HUDEP-2 (cell line): ENCODE measurements at regions not wholly inside any gene's neighbourhood (a gene's known extent, or its start where the extent isn't known, plus 50 kb on each side); places are given as distances from the start of the nearest gene placed in this dataset.

Source experiments
- DNase-seq, 76 experiments: peaks; one replicate each; lab custom pipeline; 2025; ENCODE audit not compliant: unreplicated experiment in 76 of 76; lab: John Stamatoyannopoulos, UW

DNA sequence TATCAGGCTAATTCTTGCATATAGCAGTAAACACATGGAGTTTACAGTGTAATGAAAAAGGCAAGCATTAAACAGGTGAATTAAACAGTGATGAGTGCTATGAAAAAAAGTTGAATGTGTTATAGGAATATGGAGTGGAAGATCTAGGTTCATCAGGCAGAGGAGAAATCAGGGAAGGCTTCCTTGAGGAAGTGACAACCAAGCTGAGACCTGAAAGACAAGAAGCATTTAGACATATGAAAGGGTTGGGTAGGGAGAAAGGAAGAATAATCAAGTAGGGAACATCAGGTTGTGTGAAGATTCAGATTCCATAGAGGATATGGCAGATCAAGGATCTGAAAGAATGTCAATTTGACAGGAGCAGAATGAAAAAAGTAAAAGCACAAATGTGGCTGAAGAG, 612.5 kb downstream of the PRELID2 start:
- DNase-seq: no peak

DNA sequence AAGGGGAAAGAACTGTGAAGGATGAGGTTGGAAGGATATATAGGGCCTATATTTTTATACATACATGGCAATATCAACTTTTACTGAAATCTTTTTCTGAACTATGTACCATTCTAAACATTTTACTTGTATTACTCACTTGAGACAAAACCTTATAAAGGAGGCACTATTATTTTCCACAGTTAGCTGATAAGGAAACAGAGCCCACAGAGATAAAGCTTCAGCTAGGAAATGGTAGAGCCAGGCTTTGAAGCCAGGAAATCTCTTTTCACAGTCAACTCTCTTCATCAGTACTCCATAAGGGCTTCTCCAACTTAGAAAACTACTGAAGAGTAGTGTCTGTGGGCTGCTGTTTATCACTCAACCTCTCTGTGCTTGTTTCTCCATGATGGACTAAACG, 613.7 kb downstream of the PRELID2 start:
- no peak for DNase-seq

DNA sequence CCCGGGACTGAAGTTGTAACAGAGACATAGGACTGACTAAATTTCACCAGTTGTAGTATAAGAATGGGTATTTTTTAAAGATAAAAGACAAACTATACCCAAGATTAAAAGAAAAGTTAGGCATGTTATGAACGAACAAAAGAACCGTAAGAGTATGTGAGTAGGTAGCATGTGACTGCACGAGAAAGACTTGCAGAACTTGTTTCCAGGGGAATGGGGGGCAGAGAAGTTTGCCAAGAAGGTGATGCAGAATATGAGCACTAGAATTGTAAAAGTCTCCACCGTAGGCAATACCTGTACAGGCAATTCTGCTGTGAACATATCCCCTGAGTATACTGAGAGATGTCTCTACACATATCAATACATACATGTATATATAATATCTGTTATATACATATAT, 614.7 kb downstream of the PRELID2 start:
- DNase-seq: no peak

DNA sequence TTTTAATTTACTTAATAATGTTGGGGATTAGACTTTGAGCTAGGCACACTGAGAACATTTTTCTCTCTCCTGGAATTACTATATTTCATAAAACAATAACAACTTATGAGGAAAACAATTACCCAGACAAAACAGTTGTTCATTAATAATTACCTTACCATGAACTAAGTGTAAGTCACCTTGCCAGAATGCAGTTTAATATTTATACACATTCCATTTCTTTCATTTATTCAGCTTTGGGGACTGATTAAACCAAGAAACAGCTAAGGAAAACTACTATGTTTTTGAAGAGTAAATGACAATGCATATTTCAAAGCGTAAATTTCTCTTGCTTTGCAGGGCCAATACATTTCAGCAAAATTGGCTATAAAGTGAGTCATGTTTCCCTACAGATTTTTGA, 616.2 kb downstream of the PRELID2 start:
- no peak for DNase-seq

DNA sequence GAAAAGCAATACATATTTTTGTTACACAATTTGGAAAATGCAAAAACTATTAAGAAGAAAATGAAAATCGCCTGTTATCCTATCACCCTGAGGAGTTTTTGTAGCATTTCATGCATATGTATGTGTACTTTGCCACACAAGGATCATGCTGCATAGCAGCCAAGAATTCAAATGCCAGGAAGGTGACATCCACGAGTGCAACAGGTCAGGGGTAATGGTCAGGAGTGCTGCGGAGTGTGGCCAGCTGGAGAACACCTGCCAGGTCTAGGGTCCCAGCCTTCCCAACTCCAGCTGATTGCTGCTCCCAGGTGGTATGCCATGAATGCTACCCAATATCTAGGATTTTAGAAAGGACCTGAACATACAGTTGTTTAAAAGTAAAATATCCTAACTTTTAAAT, 617.1 kb downstream of the PRELID2 start:
- DNase-seq: no peak

DNA sequence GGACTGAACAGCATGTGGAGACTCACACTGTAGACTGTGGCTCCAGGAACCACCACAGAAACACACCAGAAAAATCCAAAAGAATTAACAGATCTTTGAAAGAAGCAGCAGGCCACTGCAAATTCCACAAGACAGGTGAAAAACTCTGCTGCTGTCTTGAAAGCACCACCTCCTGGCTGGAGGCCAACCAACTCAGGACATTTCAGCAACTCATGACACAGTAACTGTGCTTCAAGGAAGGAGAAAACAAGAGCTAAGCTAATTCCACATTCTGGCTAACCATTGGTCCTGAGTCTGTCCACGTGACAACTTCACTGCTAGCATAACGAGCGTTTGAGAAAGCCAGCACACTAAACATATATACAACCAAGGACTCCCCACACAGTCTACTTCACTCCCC, 625.1 kb downstream of the PRELID2 start:
- no peak for DNase-seq

DNA sequence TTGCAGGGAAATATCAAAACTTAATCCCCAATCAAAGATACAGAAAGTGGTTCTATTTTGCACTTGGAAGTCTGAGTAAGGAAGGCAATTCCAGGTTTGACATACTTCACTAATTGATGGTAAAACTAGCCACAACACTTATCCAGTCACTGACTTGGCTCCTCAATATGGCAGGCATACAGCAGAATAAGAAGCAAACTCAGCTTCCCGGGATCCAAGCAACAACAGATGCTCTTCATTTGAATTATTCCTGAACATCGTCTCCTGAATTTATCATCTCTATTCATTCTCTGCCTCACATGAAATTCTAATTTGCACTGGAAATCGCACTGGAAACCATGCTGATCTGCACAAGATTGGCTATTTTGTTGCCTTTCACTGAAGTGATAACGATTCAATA, 629.6 kb downstream of the PRELID2 start:
- no peak for DNase-seq

DNA sequence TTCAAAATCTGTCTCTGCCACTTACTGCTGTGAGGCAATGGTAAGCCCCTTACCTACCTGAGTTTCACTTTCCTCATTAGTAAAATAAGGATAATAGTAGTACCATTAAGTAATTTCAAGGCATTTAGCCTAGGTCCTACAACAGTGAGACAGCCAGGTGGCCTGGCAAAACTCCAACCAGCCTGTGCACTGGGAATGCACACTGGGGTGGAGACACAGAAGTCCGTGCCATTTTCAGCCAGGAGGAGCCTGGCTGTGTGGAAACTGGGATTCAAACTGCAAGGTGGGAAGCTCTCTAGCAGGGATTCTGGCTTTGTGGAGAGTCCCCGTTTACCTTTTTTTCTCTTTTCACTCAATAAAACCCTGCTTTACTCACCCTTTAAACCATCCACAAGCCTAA, 630.4 kb downstream of the PRELID2 start:
- DNase-seq: no peak

DNA sequence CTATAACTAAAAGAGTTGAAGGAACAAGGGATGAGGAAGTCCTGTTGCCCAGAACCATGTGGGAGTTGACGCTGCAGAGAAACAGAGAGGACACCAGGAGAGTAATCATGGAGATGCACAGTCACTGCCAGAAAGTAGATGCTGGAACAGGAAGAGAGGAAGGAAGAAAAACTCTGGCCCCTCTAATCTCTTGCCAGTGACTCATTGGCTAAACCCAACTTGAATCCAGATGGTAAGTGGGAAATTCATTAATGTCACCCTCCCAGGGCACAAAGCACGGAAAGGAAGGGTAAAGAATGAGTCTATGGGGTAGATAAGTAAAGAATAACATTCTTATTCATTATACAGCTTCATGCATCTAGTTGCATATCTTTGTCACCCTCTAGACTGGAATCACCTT, 631.9 kb downstream of the PRELID2 start:
- no peak for DNase-seq

DNA sequence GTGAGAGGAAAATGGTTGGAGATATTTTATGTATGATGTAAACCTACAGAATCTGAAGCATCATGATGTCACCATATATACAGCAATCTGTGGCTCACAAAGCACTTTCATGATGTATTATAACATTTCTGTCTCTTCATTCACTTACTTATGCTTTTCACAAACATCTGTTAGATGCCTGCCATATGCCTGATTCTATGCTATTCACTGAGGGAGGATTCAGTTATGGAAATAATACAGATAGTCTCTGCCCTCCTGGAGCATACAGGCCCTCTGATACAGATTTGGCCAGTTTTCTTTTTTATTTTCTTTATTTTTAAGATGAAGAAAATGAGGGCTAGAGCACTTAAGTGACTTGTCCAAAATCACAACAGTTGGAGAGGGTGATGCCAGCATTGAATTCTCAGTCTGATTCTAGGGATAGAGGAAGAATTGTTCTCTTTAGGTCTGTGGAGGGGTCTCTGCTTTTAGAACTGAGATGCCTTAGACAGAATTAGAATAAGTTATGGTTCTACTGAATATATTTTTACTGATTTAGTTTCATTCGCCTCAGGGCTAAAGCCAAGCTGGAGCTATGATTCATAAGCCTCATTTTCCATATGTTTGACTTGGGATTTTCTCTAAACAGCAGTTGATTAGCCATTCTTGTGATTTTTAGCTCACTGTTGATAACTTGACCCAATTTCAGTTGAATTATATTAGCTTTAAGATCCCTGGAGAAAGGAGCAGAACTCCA, 636.4 kb downstream of the PRELID2 start:
- no peak for DNase-seq

DNA sequence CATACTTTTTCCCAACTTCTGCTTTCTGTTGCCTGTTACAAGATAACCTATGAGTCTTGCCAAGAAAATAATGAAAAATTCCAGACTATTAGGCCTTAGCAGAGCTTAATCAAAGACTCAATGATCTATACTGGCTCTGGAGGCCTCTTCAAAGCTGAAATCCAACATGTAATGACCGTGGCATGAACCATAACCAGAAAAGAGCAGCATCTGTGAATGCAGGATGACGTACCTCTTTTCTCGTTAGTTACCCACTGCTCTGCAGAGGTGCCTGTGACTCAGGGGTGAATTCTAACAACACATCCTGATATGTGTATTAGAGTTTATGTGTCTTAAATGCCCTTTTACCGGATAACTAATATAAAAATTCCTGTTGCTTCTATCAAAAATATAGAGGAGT, 645.4 kb downstream of the PRELID2 start:
- no peak for DNase-seq

DNA sequence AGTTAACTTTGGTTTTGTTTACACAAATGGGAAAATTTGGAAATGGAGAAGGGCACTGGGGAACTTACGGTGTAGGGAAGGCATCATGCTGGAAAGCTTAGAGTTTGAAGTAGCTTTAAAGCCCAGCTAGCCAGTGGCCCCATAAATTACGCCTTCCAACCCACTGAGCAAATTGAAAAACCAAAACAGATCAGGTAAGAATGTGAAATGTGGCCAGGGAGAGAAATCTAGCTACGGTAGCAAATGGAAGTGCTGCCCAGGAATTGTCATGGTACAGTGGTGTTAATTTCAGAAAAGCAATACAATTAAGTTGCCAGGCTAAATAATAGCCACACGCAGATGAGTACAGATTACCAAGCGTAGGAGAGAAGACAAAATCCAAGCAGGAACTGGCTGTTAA, 654.8 kb downstream of the PRELID2 start:
- no peak for DNase-seq

DNA sequence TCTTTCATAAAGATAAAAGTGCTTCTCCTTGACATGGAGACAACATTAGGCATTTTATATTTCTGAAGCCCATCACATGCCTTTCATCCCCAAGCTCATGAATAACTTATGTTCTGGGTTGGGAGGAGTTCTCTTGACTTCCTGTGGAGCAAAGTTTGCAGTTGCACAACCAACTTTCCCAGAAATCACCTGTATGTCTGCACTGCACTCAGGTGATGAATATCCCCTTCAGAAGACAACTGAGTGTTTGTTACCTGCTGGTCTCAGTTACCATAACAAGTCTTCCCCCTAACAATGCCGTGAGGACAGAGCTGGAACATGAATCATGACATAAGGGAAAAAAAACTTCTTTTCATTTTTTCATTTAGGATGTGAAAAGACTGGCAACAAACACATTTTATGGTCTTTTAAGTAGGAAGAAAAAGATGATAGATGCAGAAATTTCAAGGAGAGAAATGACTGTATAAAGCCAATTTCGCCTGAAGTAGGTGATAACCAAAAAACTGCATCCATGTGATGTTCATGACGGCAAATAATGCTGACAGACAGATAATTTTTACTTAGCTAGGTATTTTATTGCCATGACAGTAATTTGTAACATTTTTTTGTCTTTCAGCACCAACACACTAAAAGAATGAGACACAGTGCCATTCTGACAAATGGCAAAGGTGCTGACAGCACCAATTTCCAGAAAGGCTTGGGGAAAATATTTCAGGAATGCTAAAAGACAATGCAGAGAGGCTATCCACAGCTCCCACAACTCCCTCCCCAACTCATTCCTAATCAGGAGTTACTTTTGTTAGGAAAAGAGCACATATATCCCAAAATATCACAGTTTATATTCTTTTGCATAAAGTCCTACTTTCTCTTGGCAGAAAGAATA, 656.3 kb downstream of the PRELID2 start:
- DNase-seq: no peak

DNA sequence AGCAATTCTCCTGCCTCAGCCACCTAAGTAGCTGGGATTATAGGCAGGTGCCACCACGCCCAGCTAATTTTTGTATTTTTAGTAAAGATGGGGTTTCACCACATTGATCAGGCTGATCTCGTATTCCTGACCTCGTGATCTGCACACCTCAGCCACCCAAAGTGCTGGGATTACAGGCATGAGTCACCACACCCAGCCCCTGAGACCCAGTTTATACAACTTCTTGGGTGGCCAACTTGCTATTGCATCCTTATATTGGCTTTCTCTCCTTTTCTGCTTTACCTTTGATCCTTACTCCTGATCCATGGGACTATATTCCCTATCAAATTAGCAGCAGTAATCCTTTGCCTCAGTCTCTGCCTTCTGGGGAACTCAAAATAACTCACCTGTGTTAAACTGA, 659.1 kb downstream of the PRELID2 start:
- no peak for DNase-seq

DNA sequence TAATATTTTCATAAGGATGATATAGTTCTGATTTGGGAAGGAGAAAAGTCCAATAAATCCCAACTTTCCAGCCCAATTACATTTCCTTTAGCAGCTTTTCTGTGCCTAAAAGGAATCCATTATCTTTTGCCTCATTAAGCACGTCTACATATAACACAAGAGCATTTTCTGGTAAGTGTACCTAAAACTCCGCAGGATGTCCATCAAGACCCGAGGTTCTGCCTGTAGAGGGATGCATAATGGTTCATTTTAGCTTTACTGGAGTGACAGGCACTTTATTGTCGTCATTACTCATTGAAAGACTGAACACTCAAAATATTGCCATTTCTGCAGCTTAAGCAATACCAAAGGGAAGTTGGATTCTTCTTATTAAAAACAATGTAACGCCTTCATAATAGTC, 669.0 kb downstream of the PRELID2 start:
- DNase-seq: no peak

DNA sequence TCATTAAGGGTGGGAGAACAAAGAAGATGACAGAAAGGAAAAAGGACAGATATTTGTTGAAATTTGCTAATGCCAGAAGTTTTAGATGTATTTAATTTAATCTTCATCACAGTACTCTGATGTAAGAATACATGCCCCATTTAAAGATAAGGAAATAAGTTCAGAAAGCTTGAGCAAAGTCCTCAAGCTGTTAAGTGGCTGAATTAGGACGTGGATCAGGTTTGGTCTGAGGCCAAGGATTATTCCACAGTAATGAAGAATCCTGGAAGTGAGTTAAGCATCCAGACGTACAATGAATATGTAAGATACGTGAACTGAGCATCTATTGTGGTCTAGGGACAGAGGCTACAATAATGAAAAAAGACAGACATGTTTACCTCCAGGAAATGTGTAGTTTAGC, 671.3 kb downstream of the PRELID2 start:
- no peak for DNase-seq

DNA sequence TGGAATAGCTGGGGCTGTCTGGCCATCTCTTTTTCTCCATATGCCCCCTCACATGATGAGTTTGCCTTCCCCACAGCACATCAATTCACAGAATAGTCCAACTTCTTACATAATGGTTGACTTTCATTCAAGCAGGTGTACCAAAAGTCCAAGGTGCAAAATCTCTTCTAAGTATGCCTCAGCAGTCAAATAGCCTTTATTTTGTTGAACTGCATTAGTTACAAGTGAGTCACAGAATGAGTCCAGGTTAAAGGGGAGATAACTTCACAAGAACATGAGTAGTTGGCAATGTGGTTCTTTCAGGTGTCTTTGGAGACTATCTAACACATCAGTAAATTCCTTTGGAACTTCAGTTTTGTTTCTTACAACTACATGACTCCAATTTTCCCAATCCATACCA, 672.5 kb downstream of the PRELID2 start:
- DNase-seq: no peak

DNA sequence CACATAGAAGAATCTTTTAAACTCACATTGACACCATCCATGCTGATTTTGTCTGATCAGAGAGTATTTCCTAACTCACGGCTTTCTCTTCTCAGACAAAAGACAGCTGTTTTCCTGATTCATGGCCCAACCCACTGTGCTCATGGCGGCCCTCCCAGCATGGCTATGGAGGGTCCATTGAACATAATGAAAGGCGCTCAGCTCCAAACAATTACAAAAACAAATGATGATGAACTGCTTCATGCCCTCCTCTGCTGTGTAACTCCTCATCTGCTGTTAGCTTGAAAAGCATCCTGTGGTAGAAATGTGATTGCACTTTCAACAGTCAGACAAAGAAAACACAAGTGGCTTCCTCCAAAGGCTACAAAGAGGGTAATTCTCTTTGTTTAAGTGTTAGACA, 673.8 kb downstream of the PRELID2 start:
- DNase-seq: no peak

DNA sequence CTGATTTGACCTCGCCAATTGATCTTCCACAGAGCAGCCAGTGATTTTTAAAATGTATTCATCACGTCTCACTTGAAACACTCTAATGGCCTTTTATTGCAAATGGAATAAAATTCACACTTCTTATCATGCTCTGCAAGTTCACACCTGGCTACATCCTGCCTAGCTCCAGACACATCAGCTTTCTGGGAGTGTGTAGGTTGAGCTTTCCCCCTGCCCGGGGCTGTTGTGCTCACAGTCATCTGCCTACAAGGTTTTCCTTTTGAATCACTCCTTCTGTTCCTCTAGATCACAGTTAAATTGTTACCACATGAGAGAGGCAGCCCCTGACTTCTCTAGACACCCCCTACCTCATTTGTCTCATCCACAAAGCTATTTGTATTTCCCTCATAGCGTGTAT, 674.5 kb downstream of the PRELID2 start:
- DNase-seq: no peak

DNA sequence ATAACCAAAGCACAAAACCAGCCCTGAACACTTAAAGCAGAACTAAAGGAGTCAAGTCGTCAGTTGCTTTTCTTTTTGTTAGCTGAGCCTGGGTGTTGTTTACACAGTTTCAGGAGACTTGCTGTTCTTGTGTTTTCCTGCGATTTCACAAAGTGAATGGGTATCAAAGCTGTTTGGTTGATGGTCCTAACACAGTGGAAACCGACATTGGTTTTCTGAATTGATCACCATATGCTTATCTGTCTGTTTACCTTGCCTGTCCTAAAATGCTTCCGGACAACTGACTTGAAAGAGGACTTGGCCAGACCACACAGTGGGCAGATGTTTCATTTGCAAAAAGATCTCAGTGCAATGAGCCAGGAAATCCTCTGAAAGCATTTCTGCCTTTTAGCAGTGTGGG, 676.4 kb downstream of the PRELID2 start:
- DNase-seq: no peak

DNA sequence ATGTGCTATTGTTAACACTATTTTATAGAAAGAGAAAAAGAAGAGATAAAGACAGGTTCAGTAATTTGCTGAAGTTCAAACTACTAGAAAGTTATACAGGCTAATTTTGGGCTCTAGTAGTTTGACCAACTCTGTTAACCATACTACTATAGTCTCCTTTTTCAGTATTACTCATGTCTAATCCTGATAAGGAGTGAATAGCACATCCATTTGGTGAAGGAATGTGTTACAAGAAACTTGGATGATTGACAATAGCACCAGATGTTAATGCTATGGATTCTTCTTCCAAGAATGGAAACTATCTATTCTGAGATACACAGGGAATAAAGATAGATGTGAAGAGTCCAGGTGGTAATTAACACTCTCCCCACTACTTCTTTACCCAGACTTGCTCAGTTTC, 677.3 kb downstream of the PRELID2 start:
- no peak for DNase-seq

DNA sequence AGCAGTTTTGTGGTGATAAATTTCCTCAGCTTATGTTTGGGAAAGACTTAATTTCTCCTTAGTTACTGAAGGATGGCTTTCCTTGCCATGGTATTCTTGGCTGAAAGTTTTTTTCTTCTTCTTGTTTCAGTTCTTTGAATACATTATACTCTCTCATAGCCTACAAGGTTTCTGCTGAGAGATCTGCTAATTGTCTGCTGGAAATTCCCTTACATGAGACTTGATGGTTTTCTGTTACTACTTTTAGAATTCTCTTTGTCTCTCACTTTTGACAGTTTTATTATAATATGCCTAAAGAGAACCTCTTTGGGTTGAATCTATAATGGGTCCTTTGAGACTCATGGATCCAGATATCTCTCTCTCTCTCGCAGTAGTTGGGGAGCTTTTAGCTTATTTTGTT, 693.6 kb downstream of the PRELID2 start:
- DNase-seq: no peak
